Stomach (tissue), 4 donors: ENCODE measurements at regions not wholly inside any gene's neighbourhood (a gene's known extent, or its start where the extent isn't known, plus 50 kb on each side); places are given as distances from the start of the nearest gene placed in this dataset.

Experiments
- EP300 ChIP-seq: sonication (generic); formaldehyde crosslinking; IDR thresholded peaks from one replicate; pipeline ENCODE4 v1.6.1; 2017; ENCODE audit warnings: antibody characterized with exemption
- POLR2A ChIP-seq, 4 donors: fragments of 450-650 bp; IDR thresholded peaks; one replicate each; pipeline ENCODE4 v1.6.1; 2016; ENCODE audit warnings: antibody characterized with exemption in 4 of 4, control low read depth in 2 of 4, mild to moderate bottlenecking in 1 of 4, moderate library complexity in 1 of 4
- POLR2AphosphoS5 ChIP-seq, 3 donors: sonication (generic); formaldehyde crosslinking; IDR thresholded peaks; one replicate each; pipeline ENCODE4 v1.6.1; 2016; ENCODE audit warnings: antibody characterized with exemption in 3 of 3
- TF ChIP-seq, protein P1 (sequence below), 7 experiments: fragments of 450-650 bp in 4 of 7; fragments of 200-600 bp in 3 of 7; sonication (generic) in 3 of 7; IDR thresholded peaks; one replicate each; pipeline ENCODE4 v1.5.1; 2016 to 2019; ENCODE audit warnings: antibody characterized with exemption in 7 of 7, control low read depth in 2 of 7, mild to moderate bottlenecking in 1 of 7

DNA sequence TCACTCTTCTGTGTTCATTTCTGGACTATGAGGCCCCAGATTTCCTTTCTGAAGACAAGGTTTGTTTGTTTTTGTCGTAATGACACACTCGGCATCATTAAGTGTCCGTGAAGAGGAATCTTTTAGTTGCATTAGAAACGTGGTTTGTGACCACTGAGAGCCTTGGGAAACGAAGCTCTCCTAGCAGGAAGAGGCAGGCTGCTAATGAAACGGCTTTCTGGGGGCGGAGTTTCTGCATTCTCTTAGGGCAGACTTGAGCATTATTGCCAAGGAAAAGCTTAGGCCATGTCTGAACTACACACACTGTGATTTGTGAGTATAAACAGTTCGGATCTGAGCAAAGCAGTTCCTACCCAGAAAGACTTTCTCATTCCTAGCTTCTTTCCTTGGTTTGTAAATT is 64.0 kb downstream of the SOX3 start:
- TF ChIP-seq, protein P1, sequence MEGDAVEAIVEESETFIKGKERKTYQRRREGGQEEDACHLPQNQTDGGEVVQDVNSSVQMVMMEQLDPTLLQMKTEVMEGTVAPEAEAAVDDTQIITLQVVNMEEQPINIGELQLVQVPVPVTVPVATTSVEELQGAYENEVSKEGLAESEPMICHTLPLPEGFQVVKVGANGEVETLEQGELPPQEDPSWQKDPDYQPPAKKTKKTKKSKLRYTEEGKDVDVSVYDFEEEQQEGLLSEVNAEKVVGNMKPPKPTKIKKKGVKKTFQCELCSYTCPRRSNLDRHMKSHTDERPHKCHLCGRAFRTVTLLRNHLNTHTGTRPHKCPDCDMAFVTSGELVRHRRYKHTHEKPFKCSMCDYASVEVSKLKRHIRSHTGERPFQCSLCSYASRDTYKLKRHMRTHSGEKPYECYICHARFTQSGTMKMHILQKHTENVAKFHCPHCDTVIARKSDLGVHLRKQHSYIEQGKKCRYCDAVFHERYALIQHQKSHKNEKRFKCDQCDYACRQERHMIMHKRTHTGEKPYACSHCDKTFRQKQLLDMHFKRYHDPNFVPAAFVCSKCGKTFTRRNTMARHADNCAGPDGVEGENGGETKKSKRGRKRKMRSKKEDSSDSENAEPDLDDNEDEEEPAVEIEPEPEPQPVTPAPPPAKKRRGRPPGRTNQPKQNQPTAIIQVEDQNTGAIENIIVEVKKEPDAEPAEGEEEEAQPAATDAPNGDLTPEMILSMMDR (IDR thresholded peaks at IDR 0.05): no peak
- TF ChIP-seq POLR2AphosphoS5 (IDR thresholded peaks at IDR 0.05) (no peak), POLR2A (IDR thresholded peaks at IDR 0.05) (no peak), EP300 (no peak)
